ENCODE measurements at regions not wholly inside any gene's neighbourhood (a gene's known extent, or its start where the extent isn't known, plus 50 kb on each side); places are given as distances from the start of the nearest gene placed in this dataset.

- no peak overlapping the region for H3K4me3 ChIP-seq (ENCODE audit: low read length)
- no peaks in the 10 kb centered on the region for H3K9me2 ChIP-seq (replicated peaks; ENCODE audit: low read length)
- H2AFZ ChIP-seq (ENCODE audit: low read length): 0 out of 2 replicates have a peak overlapping the region, but pooled peaks have one; percentile 58
- TF ChIP-seq EZH2phosphoT487 (IDR thresholded peaks at IDR 0.05; ENCODE audit: borderline replicate concordance, low read length) (no peak), EZH2 (IDR thresholded peaks at IDR 0.05; ENCODE audit: low read length, unreplicated experiment) (no peak), CTCF (conservative IDR thresholded peaks at IDR 0.05; ENCODE audit: low read depth, low read length) (no peak)
- no peaks in the 10 kb centered on the region for H3K79me2 ChIP-seq (ENCODE audit: low read length)
- H3K4me1 ChIP-seq (ENCODE audit: insufficient read depth, low read length): peaks cover 23% of the 10 kb centered on the region
- H3K27ac ChIP-seq (ENCODE audit: low read length): peak overlapping the region; percentile 71
- no peaks in the 10 kb centered on the region for H3F3A ChIP-seq (ENCODE audit: low read length, unreplicated experiment)
- H3K27me3 ChIP-seq (ENCODE audit: low read length): no peaks in the 10 kb centered on the region
- ChIA-PET POLR2A (ENCODE audit: unreplicated experiment) (no interaction called here), CTCF (no interaction called here)
- H4K20me1 ChIP-seq (ENCODE audit: low read length): no peaks in the 10 kb centered on the region
- no TSS peak for BruUV-seq (replicated peaks)
- ATAC-seq (no peak), DNase-seq (no peak)
- intact Hi-C loops (cut with micrococcal nuclease): no loop called here
- peak overlapping the region; percentile 26; the same call in 1 of the 2 replicates for H3K9ac ChIP-seq (ENCODE audit: low read length)
- H3K4me2 ChIP-seq (ENCODE audit: low read length): peak overlapping the region; percentile 76
- H3K36me3 ChIP-seq (ENCODE audit: low read depth, low read length): no peaks in the 10 kb centered on the region
- no peaks in the 10 kb centered on the region for H3K9me3 ChIP-seq (ENCODE audit: low read length)
Measured at GRCh38 chr17:83198366-83199341, 119.2 kb downstream of the METRNL start.

- Histone ChIP-seq H2AFZ (ENCODE audit: low read length) (peak overlapping the region; percentile 58), H3K9me2 (replicated peaks; ENCODE audit: low read length) (no peaks in the 10 kb centered on the region), H3K27ac (ENCODE audit: low read length) (peak overlapping the region; percentile 71), H3F3A (ENCODE audit: low read length, unreplicated experiment) (no peaks in the 10 kb centered on the region), H3K27me3 (ENCODE audit: low read length) (no peaks in the 10 kb centered on the region), H3K79me2 (ENCODE audit: low read length) (no peaks in the 10 kb centered on the region), H3K36me3 (ENCODE audit: low read depth, low read length) (no peaks in the 10 kb centered on the region), H3K9me3 (ENCODE audit: low read length) (no peaks in the 10 kb centered on the region), H4K20me1 (ENCODE audit: low read length) (no peaks in the 10 kb centered on the region), H3K9ac (ENCODE audit: low read length) (peak overlapping the region; percentile 26), H3K4me2 (ENCODE audit: low read length) (peak overlapping the region; percentile 76), H3K4me1 (ENCODE audit: insufficient read depth, low read length) (peaks cover 18% of the 10 kb centered on the region), H3K4me3 (ENCODE audit: low read length) (peak overlapping the region; percentile 25)
- intact Hi-C loops (cut with micrococcal nuclease): no loop called here
- DNase-seq (peak; percentile 24), ATAC-seq (peak; percentile 62)
- no TSS peak for BruUV-seq (replicated peaks)
- CTCF ChIA-PET: no interaction called here
- POLR2A ChIA-PET (ENCODE audit: unreplicated experiment): no interaction called here
- TF ChIP-seq EZH2phosphoT487 (IDR thresholded peaks at IDR 0.05; ENCODE audit: borderline replicate concordance, low read length) (no peak), CTCF (conservative IDR thresholded peaks at IDR 0.05; ENCODE audit: low read depth, low read length) (no peak), EZH2 (IDR thresholded peaks at IDR 0.05; ENCODE audit: low read length, unreplicated experiment) (no peak)
Measured at GRCh38 chr17:83199500-83200201, 120.2 kb downstream of the METRNL start.

All from PC-3 (cell line).